HUES48 (cell line): ENCODE measurements at regions not wholly inside any gene's neighbourhood (a gene's known extent, or its start where the extent isn't known, plus 50 kb on each side); places are given as distances from the start of the nearest gene placed in this dataset.
"Not testable (repeated sequence)": the region's sequence is repeated elsewhere in the genome, so short reads cannot be mapped to it uniquely, and the experiment has no call there.

ENCODE experiments used
- H3K27ac ChIP-seq: one replicate; pipeline ENCODE4 v1.7.0; 2013; ENCODE audit warnings: low read depth, low read length, inconsistent platforms
- H3K27me3 ChIP-seq: 2 replicates; pipeline ENCODE4 v1.6.1; 2013; ENCODE audit warnings: mild to moderate bottlenecking, low read length; ENCODE audit not compliant: control insufficient read depth, insufficient read depth
- H3K36me3 ChIP-seq: 2 replicates; pipeline ENCODE4 v1.6.1; 2013; ENCODE audit warnings: low read length; ENCODE audit not compliant: control insufficient read depth, insufficient read depth
- H3K4me1 ChIP-seq: 2 replicates; pipeline ENCODE4 v1.6.1; 2013; ENCODE audit warnings: mild to moderate bottlenecking, low read length; ENCODE audit not compliant: control insufficient read depth, insufficient read depth
- H3K4me3 ChIP-seq: 2 replicates; pipeline ENCODE4 v1.5.1; 2013; ENCODE audit warnings: mild to moderate bottlenecking, low read depth, low read length
- H3K9ac ChIP-seq: 2 replicates; pipeline ENCODE4 v1.6.1; 2013; ENCODE audit warnings: mild to moderate bottlenecking, low read depth, low read length, moderate library complexity
- H3K9me3 ChIP-seq: 2 replicates; pipeline ENCODE4 v1.6.1; 2013; ENCODE audit warnings: low read length; ENCODE audit not compliant: control insufficient read depth, insufficient read depth

DNA sequence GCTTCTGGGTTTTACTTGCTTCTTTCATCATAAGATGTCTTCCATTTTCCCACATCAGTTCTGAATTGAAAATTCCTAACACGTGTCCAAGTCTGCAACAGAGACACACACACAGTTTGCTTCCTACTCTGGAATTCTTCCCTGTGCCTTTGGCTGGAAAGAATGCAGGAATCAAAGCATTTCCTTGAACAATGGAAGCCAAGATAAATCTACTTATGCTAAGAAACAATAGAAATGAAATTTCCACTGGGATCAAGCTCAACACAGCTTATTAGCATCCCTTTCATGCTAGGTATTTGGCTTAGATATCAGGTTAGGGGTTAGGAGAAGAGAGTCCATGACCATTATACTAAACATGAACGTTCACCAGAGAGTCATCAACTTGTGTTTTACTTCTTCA, 101.1 kb upstream of the SCAF8 start:
- H3K9ac ChIP-seq: no peak overlapping the region
- H3K9me3 ChIP-seq: no peaks in the 10 kb centered on the region
- no peaks in the 10 kb centered on the region for H3K36me3 ChIP-seq
- H3K27me3 ChIP-seq: no peaks in the 10 kb centered on the region
- H3K27ac ChIP-seq: no peak overlapping the region
- no peaks in the 10 kb centered on the region for H3K4me1 ChIP-seq
- H3K4me3 ChIP-seq: no peak overlapping the region

GRCh38 chr6:154637392-154637791, 95.8 kb upstream of the SCAF8 start:
- H3K27me3 ChIP-seq: no peaks in the 10 kb centered on the region
- no peaks in the 10 kb centered on the region for H3K9me3 ChIP-seq
- no peak overlapping the region for H3K27ac ChIP-seq
- no peak overlapping the region for H3K4me3 ChIP-seq
- no peak overlapping the region for H3K9ac ChIP-seq
- no peaks in the 10 kb centered on the region for H3K4me1 ChIP-seq
- no peaks in the 10 kb centered on the region for H3K36me3 ChIP-seq

GRCh38 chr6:154638369-154638768, 94.8 kb upstream of the SCAF8 start:
- no peaks in the 10 kb centered on the region for H3K36me3 ChIP-seq
- no peak overlapping the region for H3K4me3 ChIP-seq
- no peaks in the 10 kb centered on the region for H3K27me3 ChIP-seq
- H3K27ac ChIP-seq: no peak overlapping the region
- no peak overlapping the region for H3K9ac ChIP-seq
- H3K4me1 ChIP-seq: no peaks in the 10 kb centered on the region
- no peaks in the 10 kb centered on the region for H3K9me3 ChIP-seq

- not testable (repeated sequence) for H3K4me3 ChIP-seq, H3K9me3 ChIP-seq, H3K9ac ChIP-seq, H3K27me3 ChIP-seq, H3K36me3 ChIP-seq, H3K4me1 ChIP-seq, H3K27ac ChIP-seq
These were observed 94.0 kb upstream of the SCAF8 start for GRCh38 chr6:154639196-154639595.

- H3K27ac ChIP-seq: no peak overlapping the region
- peaks cover 9% of the 10 kb centered on the region; the same call in 1 of the 2 replicates for H3K4me1 ChIP-seq
- H3K27me3 ChIP-seq: no peaks in the 10 kb centered on the region
- no peak overlapping the region for H3K4me3 ChIP-seq
- no peak overlapping the region for H3K9ac ChIP-seq
- no peaks in the 10 kb centered on the region for H3K9me3 ChIP-seq
- no peaks in the 10 kb centered on the region for H3K36me3 ChIP-seq
These were observed 84.9 kb upstream of the SCAF8 start for GRCh38 chr6:154648188-154648887.

- peaks cover 9% of the 10 kb centered on the region; the same call in 1 of the 2 replicates for H3K4me1 ChIP-seq
- no peak overlapping the region for H3K4me3 ChIP-seq
These were observed 84.4 kb upstream of the SCAF8 start for GRCh38 chr6:154648888-154649205.

DNA sequence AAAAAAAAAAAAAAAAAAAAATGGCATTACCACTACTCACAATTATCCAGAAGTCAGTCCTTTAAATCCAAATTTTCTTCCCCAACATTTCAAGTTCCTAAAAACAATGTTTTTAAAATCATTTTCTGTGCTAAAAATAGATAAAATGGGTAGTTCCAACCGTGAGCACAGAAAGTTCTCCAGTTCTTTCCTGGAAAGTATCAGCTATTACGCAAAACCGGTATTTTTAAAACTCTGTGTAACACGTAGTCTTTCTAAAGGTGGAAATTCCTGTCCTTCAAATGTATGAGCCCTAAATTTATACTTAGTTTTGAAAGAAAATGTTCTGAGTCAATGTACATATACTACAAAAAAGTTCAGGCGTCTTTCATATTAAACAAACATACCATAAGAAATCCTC, 83.5 kb upstream of the SCAF8 start:
- Histone ChIP-seq H3K27me3 (no peaks in the 10 kb centered on the region), H3K27ac (no peak overlapping the region), H3K9me3 (no peaks in the 10 kb centered on the region), H3K9ac (no peak overlapping the region), H3K36me3 (no peaks in the 10 kb centered on the region), H3K4me3 (no peak overlapping the region), H3K4me1 (peaks cover 9% of the 10 kb centered on the region; the same call in 1 of the 2 replicates)

More at GRCh38 chr6:154648888-154649205, 84.4 kb upstream of the SCAF8 start:
- Histone ChIP-seq H3K9ac (no peak overlapping the region), H3K27me3 (no peaks in the 10 kb centered on the region), H3K36me3 (no peaks in the 10 kb centered on the region), H3K27ac (no peak overlapping the region), H3K9me3 (no peaks in the 10 kb centered on the region)

GRCh38 chr6:154650351-154650750, 82.9 kb upstream of the SCAF8 start:
- peaks cover 9% of the 10 kb centered on the region; the same call in 1 of the 2 replicates for H3K4me1 ChIP-seq
- H3K27me3 ChIP-seq: no peaks in the 10 kb centered on the region
- no peaks in the 10 kb centered on the region for H3K36me3 ChIP-seq
- H3K27ac ChIP-seq: no peak overlapping the region
- no peaks in the 10 kb centered on the region for H3K9me3 ChIP-seq
- no peak overlapping the region for H3K4me3 ChIP-seq
- no peak overlapping the region for H3K9ac ChIP-seq

DNA sequence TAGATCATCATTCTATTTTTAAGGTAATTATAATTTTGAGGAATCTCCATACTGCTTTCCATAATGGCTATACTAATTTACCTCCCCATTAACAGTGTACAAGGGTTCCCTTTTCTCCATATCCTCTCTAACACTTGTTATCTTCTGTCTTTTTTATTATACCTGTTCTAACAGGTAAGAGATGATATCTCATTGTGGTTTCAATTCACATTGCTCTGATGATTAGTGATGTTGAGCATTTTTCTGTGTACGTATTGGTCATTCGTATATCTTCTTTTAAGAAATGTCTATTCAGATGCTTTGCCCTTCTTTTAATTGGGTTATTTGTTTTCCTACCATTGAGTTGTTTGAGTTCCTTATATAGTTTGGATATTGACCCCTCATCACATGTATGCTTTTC, 81.6 kb upstream of the SCAF8 start:
- Histone ChIP-seq H3K27ac (no peak overlapping the region), H3K9ac (no peak overlapping the region), H3K4me3 (no peak overlapping the region), H3K9me3 (no peaks in the 10 kb centered on the region), H3K36me3 (no peaks in the 10 kb centered on the region), H3K4me1 (0 out of 2 replicates have a peak, but pooled peaks cover 3% of the 10 kb centered on the region), H3K27me3 (no peaks in the 10 kb centered on the region)

GRCh38 chr6:154653385-154653784, 79.8 kb upstream of the SCAF8 start:
- Histone ChIP-seq H3K9me3 (no peaks in the 10 kb centered on the region), H3K4me1 (no peaks in the 10 kb centered on the region), H3K9ac (no peak overlapping the region), H3K27me3 (no peaks in the 10 kb centered on the region), H3K4me3 (no peak overlapping the region), H3K36me3 (no peaks in the 10 kb centered on the region), H3K27ac (no peak overlapping the region)

GRCh38 chr6:154653853-154654252, 79.4 kb upstream of the SCAF8 start:
- Histone ChIP-seq H3K36me3 (no peaks in the 10 kb centered on the region), H3K9me3 (no peaks in the 10 kb centered on the region), H3K4me3 (no peak overlapping the region), H3K27me3 (no peaks in the 10 kb centered on the region), H3K27ac (no peak overlapping the region), H3K9ac (no peak overlapping the region), H3K4me1 (no peaks in the 10 kb centered on the region)
